IMR-90 (cell line): ENCODE measurements at regions not wholly inside any gene's neighbourhood (a gene's known extent, or its start where the extent isn't known, plus 50 kb on each side); places are given as distances from the start of the nearest gene placed in this dataset.

ENCODE experiments used
- ATAC-seq: fragments of 200-7000 bp; cut with Tn5 transposase; 2 replicates; pipeline ENCODE4 v1.9.1; 2020; ENCODE audit warnings: low read depth, mild to moderate bottlenecking, moderate library complexity
- BruUV-seq: library from RNA; stranded (reverse); fragments of 400-500 nt; replicated peaks from 2 replicates; lab custom pipeline; 2021; lab: Mats Ljungman, UMichigan
- CTCF ChIA-PET: fragments of 300-600 bp; formaldehyde crosslinking; extraction: SDS; loops from one replicate; lab custom pipeline; 2021; ENCODE audit warnings: antibody characterized with exemption; lab: Yijun Ruan, JAX
- POLR2A ChIA-PET: fragments of 300-600 bp; sonication (Branson Sonifier 250); formaldehyde crosslinking; loops from one replicate; lab custom pipeline; 2022; ENCODE audit warnings: antibody characterized with exemption; ENCODE audit not compliant: unreplicated experiment; lab: Charles Lee
- DNase-seq: peaks from one replicate; pipeline ENCODE4 v3.0.0; 2013
- H2AFZ ChIP-seq: replicated peaks from 2 replicates; pipeline ENCODE3; 2013; ENCODE audit warnings: low read length, mild to moderate bottlenecking; ENCODE audit not compliant: poor library complexity
- H2AK5ac ChIP-seq: 2 replicates; pipeline ENCODE4 v1.6.1; 2013; ENCODE audit warnings: low read depth, low read length, inconsistent platforms
- H2AK9ac ChIP-seq: replicated peaks from 2 replicates; pipeline ENCODE3; 2013; ENCODE audit warnings: mild to moderate bottlenecking, low read depth, low read length, moderate library complexity; ENCODE audit not compliant: poor library complexity
- H2BK120ac ChIP-seq: 2 replicates; pipeline ENCODE4 v1.6.1; 2013; ENCODE audit warnings: low read depth, low read length, inconsistent platforms
- H2BK15ac ChIP-seq: 3 replicates; pipeline ENCODE4 v1.6.1; 2013; ENCODE audit warnings: low read depth, low read length, inconsistent platforms
- H2BK20ac ChIP-seq: 2 replicates; pipeline ENCODE4 v1.6.1; 2013; ENCODE audit warnings: low read depth, mild to moderate bottlenecking, inconsistent platforms, low read length, moderate library complexity
- H2BK5ac ChIP-seq: 2 replicates; pipeline ENCODE4 v1.6.1; 2013; ENCODE audit warnings: mild to moderate bottlenecking, low read depth, low read length, inconsistent platforms; ENCODE audit not compliant: poor library complexity, severe bottlenecking
- H3K14ac ChIP-seq: replicated peaks from 2 replicates; pipeline ENCODE4 v1.6.1; 2013; ENCODE audit warnings: low read depth, low read length, inconsistent platforms
- H3K18ac ChIP-seq: 2 replicates; pipeline ENCODE4 v1.6.1; 2013; ENCODE audit warnings: low read depth, low read length, control low read depth
- H3K23ac ChIP-seq: 2 replicates; pipeline ENCODE4 v1.6.1; 2013; ENCODE audit warnings: low read depth, low read length, inconsistent platforms
- H3K27ac ChIP-seq: 2 replicates; pipeline ENCODE4 v1.5.1; 2013; ENCODE audit warnings: mild to moderate bottlenecking, control low read depth, low read length; ENCODE audit not compliant: insufficient read depth
- H3K27me3 ChIP-seq: 2 replicates; pipeline ENCODE4 v1.6.1; 2013; ENCODE audit warnings: low read length; ENCODE audit not compliant: control insufficient read depth, insufficient read depth
- H3K36me3 ChIP-seq: 2 replicates; pipeline ENCODE4 v1.6.1; 2013; ENCODE audit warnings: low read length, mixed read lengths; ENCODE audit not compliant: control insufficient read depth, insufficient read depth
- H3K4ac ChIP-seq: 2 replicates; pipeline ENCODE4 v1.6.1; 2013; ENCODE audit warnings: low read depth, low read length, inconsistent platforms
- H3K4me1 ChIP-seq: 2 replicates; pipeline ENCODE4 v1.6.1; 2013; ENCODE audit warnings: low read length, mixed read lengths; ENCODE audit not compliant: control insufficient read depth, insufficient read depth
- H3K4me2 ChIP-seq: 2 replicates; pipeline ENCODE4 v1.6.1; 2013; ENCODE audit warnings: low read depth, mild to moderate bottlenecking, control low read depth, low read length, moderate library complexity
- H3K4me3 ChIP-seq: 2 replicates; pipeline ENCODE4 v1.5.1; 2013; ENCODE audit warnings: low read depth, mild to moderate bottlenecking, control low read depth, low read length, moderate library complexity; ENCODE audit not compliant: insufficient read depth
- H3K56ac ChIP-seq: 2 replicates; pipeline ENCODE4 v1.6.1; 2013; ENCODE audit warnings: low read length, inconsistent platforms; ENCODE audit not compliant: insufficient read depth; ENCODE audit errors: extremely low read depth
- H3K79me1 ChIP-seq, 2 experiments: 2 replicates each; pipeline ENCODE4 v1.6.1; 2013; ENCODE audit warnings: low read length in 2 of 2, inconsistent platforms in 1 of 2, low read depth in 1 of 2
- H3K9ac ChIP-seq: 2 replicates; pipeline ENCODE4 v1.6.1; 2013; ENCODE audit warnings: low read depth, low read length, control low read depth
- H3K9me1 ChIP-seq: 2 replicates; pipeline ENCODE4 v1.6.1; 2013; ENCODE audit warnings: low read length, inconsistent platforms; ENCODE audit not compliant: insufficient read depth
- H3K9me3 ChIP-seq: 2 replicates; pipeline ENCODE4 v1.6.1; 2013; ENCODE audit warnings: low read length; ENCODE audit not compliant: control insufficient read depth, insufficient read depth
- H4K20me1 ChIP-seq: 2 replicates; pipeline ENCODE4 v1.6.1; 2013; ENCODE audit warnings: low read length, inconsistent platforms; ENCODE audit not compliant: insufficient read depth
- H4K5ac ChIP-seq: 2 replicates; pipeline ENCODE4 v1.6.1; 2013; ENCODE audit warnings: mild to moderate bottlenecking, low read depth, low read length, control low read depth
- H4K8ac ChIP-seq, 2 experiments: 2 replicates each; pipeline ENCODE4 v1.6.1; 2013; ENCODE audit warnings: low read depth in 2 of 2, low read length in 2 of 2, control low read depth in 1 of 2, inconsistent platforms in 1 of 2
- H4K91ac ChIP-seq: 2 replicates; pipeline ENCODE4 v1.6.1; 2013; ENCODE audit warnings: low read depth, low read length, inconsistent platforms; ENCODE audit not compliant: insufficient read depth
- BHLHE40 ChIP-seq: fragments of 150-350 bp; IDR thresholded peaks from 2 replicates; pipeline ENCODE4 v1.6.1; 2016; ENCODE audit warnings: mild to moderate bottlenecking, low read depth, low read length
- CEBPB ChIP-seq: IDR thresholded peaks from 2 replicates; pipeline ENCODE4 v1.6.1; 2012; ENCODE audit warnings: low read depth, low read length, improper control_type of control experiment
- CHD1 ChIP-seq: IDR thresholded peaks from 2 replicates; pipeline ENCODE4 v1.6.1; 2012; ENCODE audit warnings: low read depth, low read length, improper control_type of control experiment
- CTCF ChIP-seq: conservative IDR thresholded peaks from 2 replicates; pipeline ENCODE4 v1.5.1; 2012; ENCODE audit warnings: mild to moderate bottlenecking, low read depth, low read length, improper control_type of control experiment
- ELK1 ChIP-seq: fragments of 150-350 bp; IDR thresholded peaks from 2 replicates; pipeline ENCODE4 v1.6.1; 2016; ENCODE audit warnings: low read depth, mild to moderate bottlenecking, low read length, moderate library complexity, borderline replicate concordance
- FOS ChIP-seq: fragments of 150-350 bp; IDR thresholded peaks from 2 replicates; pipeline ENCODE4 v1.6.1; 2016; ENCODE audit warnings: low read depth, low read length
- MAFK ChIP-seq: IDR thresholded peaks from 2 replicates; pipeline ENCODE4 v1.6.1; 2012; ENCODE audit warnings: low read depth, low read length, improper control_type of control experiment
- MAZ ChIP-seq: IDR thresholded peaks from 2 replicates; pipeline ENCODE4 v1.6.1; 2012; ENCODE audit warnings: low read depth, mild to moderate bottlenecking, low read length, improper control_type of control experiment, moderate library complexity, borderline replicate concordance
- MXI1 ChIP-seq: IDR thresholded peaks from 2 replicates; pipeline ENCODE4 v1.6.1; 2012; ENCODE audit warnings: low read depth, mild to moderate bottlenecking, low read length, moderate library complexity, borderline replicate concordance
- NFE2L2 ChIP-seq: fragments of 150-350 bp; IDR thresholded peaks from 2 replicates; pipeline ENCODE4 v1.6.1; 2016; ENCODE audit warnings: low read depth, mild to moderate bottlenecking, low read length
- POLR2A ChIP-seq: IDR thresholded peaks from 2 replicates; pipeline ENCODE4 v1.6.1; 2012; ENCODE audit warnings: mild to moderate bottlenecking, low read depth, low read length
- RAD21 ChIP-seq: IDR thresholded peaks from 2 replicates; pipeline ENCODE4 v1.6.1; 2012; ENCODE audit warnings: low read length, improper control_type of control experiment
- RCOR1 ChIP-seq: IDR thresholded peaks from 2 replicates; pipeline ENCODE4 v1.6.1; 2012; ENCODE audit warnings: mild to moderate bottlenecking, low read length, improper control_type of control experiment; ENCODE audit not compliant: insufficient replicate concordance
- RFX5 ChIP-seq: IDR thresholded peaks from 2 replicates; pipeline ENCODE4 v1.8.0; 2012; ENCODE audit warnings: low read depth, mild to moderate bottlenecking, low read length, moderate library complexity
- SMC3 ChIP-seq: fragments of 150-350 bp; IDR thresholded peaks from 2 replicates; pipeline ENCODE4 v1.6.1; 2016; ENCODE audit warnings: low read depth, mild to moderate bottlenecking, antibody characterized with exemption, low read length, moderate library complexity
- USF2 ChIP-seq: fragments of 150-350 bp; IDR thresholded peaks from 2 replicates; pipeline ENCODE4 v1.6.1; 2017; ENCODE audit warnings: mild to moderate bottlenecking, antibody characterized with exemption, low read length, low read depth
- dilution Hi-C: fragments of 300-500 bp; cut with HindIII; formaldehyde crosslinking; loops from one replicate; pipeline ENCODE4 v1.14.3; 2018; ENCODE audit warnings: low sequenced_read_pairs; ENCODE audit not compliant: unreplicated experiment
- in situ Hi-C: fragments of 300-500 bp; cut with MboI; formaldehyde crosslinking; loops from 3 replicates; pipeline ENCODE4 v1.14.3; 2019; ENCODE audit warnings: low sequenced_read_pairs, inconsistent platforms, mixed read lengths
- intact Hi-C: fragments of 100-400 bp; cut with micrococcal nuclease; formaldehyde crosslinking; loops from 2 replicates; pipeline ENCODE4 v1.10.0; 2022

- Histone ChIP-seq H3K23ac (no peak overlapping the region), H3K56ac (no peak overlapping the region), H2AK5ac (no peak overlapping the region), H2AFZ (no peak overlapping the region), H2BK15ac (no peak overlapping the region), H4K91ac (no peak overlapping the region), H2BK5ac (no peak overlapping the region), H3K18ac (no peak overlapping the region; the same call in 1 of the 2 replicates), H3K36me3 (no peaks in the 10 kb centered on the region), H4K20me1 (no peaks in the 10 kb centered on the region), H3K14ac (no peak overlapping the region), H4K5ac (no peak overlapping the region), H3K27ac (no peak overlapping the region), H3K79me1 (no peaks in the 10 kb centered on the region), H2BK120ac (no peak overlapping the region), H3K9me3 (no peaks in the 10 kb centered on the region), H3K4me3 (no peak overlapping the region), H3K27me3 (no peaks in the 10 kb centered on the region), H2AK9ac (no peak overlapping the region), H4K8ac (no peak overlapping the region), H3K9ac (no peak overlapping the region), H3K9me1 (no peaks in the 10 kb centered on the region), H3K4me1 (peaks cover 2% of the 10 kb centered on the region; the same call in 1 of the 2 replicates), H3K4ac (no peak overlapping the region), H3K4me2 (no peak overlapping the region), H2BK20ac (peak overlapping the region; percentile 47; the same call in 1 of the 2 replicates)
- no peak for ATAC-seq
- intact Hi-C loops, result loop anchor here (5.0 kb wide), 1 partner anchor 589 kb away; the partner anchor contains the start of gene NR3C2
- TF ChIP-seq RCOR1 (no peak), ELK1 (no peak), CTCF (peak; percentile 43), RAD21 (peak; percentile 54), MAFK (no peak), CHD1 (no peak), MAZ (no peak), NFE2L2 (no peak), MXI1 (no peak), CEBPB (no peak), POLR2A (no peak), BHLHE40 (no peak), SMC3 (peak; percentile 46), USF2 (no peak), RFX5 (no peak), FOS (no peak)
- ChIA-PET POLR2A (no interaction called here), CTCF (interaction anchor here (0.7 to 1.6 kb wide), 6 partner anchors 18 to 583 kb away, joined by 3 to 6 read pairs (median 4); no protein-coding TSS in a partner anchor)
- in situ Hi-C loops, result no loop called here
- dilution Hi-C loops, result no loop called here
- BruUV-seq, result no TSS peak
- peak; percentile 19 for DNase-seq
Measured at GRCh38 chr4:149031399-149031798, 589.2 kb upstream of the NR3C2 start.
